PFSK-1 (cell line): ENCODE measurements at regions not wholly inside any gene's neighbourhood (a gene's known extent, or its start where the extent isn't known, plus 50 kb on each side); places are given as distances from the start of the nearest gene placed in this dataset.

Experiments used
- FOXP2 ChIP-seq: optimal IDR thresholded peaks from 2 replicates; pipeline ENCODE3; 2011; ENCODE audit warnings: borderline replicate concordance, control low read depth, inconsistent platforms; ENCODE audit not compliant: insufficient read depth; ENCODE audit errors: extremely low read length, extremely low read depth
- POLR2AphosphoS5 ChIP-seq: IDR thresholded peaks from 2 replicates; pipeline ENCODE4 v1.6.1; 2012; ENCODE audit warnings: low read depth, mild to moderate bottlenecking, control low read depth, low read length, moderate library complexity
- SIN3A ChIP-seq: IDR thresholded peaks from 2 replicates; pipeline ENCODE4 v1.6.1; 2012; ENCODE audit warnings: mild to moderate bottlenecking, low read length, moderate library complexity, borderline replicate concordance; ENCODE audit not compliant: insufficient read depth
- TAF1 ChIP-seq: IDR thresholded peaks from 2 replicates; pipeline ENCODE4 v1.6.1; 2012; ENCODE audit warnings: low read length, control low read depth, borderline replicate concordance; ENCODE audit not compliant: insufficient read depth
- TF ChIP-seq, protein P1 (sequence below), 2 experiments: IDR thresholded peaks; 2 replicates each; pipeline versions ENCODE4 v1.6.1 to v1.8.0; 2011 to 2012; ENCODE audit warnings: low read depth in 2 of 2, low read length in 2 of 2, control low read depth in 1 of 2, inconsistent platforms in 1 of 2, mild to moderate bottlenecking in 1 of 2, moderate library complexity in 1 of 2; ENCODE audit not compliant: insufficient read depth in 1 of 2

DNA sequence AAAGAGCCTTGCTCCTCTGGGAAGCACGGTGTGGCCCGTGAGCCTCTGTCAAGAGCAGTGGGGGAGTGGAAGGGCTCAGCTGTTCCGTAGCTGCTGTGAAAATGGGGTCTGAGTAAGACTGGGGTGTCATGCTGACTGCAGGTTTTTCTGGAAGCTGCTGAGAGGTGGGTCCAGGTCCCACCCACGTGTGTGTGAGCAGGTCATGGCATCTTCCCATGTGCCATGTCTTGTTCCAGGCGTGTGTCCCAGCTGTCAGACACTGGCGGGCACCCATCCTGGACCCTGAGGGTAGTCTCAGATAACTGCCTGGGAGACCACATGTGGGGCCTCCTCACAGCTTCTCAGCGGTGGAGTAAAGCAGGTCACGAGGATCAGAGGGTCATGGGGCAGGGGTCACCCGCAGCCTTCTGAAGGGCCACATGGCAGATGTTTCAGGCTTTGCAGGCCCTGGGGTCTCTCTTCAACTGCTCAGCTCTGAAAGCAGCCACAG is 92.9 kb downstream of the NPIPB11 start:
- TF ChIP-seq, protein P1, sequence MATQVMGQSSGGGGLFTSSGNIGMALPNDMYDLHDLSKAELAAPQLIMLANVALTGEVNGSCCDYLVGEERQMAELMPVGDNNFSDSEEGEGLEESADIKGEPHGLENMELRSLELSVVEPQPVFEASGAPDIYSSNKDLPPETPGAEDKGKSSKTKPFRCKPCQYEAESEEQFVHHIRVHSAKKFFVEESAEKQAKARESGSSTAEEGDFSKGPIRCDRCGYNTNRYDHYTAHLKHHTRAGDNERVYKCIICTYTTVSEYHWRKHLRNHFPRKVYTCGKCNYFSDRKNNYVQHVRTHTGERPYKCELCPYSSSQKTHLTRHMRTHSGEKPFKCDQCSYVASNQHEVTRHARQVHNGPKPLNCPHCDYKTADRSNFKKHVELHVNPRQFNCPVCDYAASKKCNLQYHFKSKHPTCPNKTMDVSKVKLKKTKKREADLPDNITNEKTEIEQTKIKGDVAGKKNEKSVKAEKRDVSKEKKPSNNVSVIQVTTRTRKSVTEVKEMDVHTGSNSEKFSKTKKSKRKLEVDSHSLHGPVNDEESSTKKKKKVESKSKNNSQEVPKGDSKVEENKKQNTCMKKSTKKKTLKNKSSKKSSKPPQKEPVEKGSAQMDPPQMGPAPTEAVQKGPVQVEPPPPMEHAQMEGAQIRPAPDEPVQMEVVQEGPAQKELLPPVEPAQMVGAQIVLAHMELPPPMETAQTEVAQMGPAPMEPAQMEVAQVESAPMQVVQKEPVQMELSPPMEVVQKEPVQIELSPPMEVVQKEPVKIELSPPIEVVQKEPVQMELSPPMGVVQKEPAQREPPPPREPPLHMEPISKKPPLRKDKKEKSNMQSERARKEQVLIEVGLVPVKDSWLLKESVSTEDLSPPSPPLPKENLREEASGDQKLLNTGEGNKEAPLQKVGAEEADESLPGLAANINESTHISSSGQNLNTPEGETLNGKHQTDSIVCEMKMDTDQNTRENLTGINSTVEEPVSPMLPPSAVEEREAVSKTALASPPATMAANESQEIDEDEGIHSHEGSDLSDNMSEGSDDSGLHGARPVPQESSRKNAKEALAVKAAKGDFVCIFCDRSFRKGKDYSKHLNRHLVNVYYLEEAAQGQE (IDR thresholded peaks at IDR 0.05; ENCODE audit: insufficient read depth in 1 of 2, low read depth in 2 of 2, low read length in 2 of 2) = no peak
- no peak for TF ChIP-seq SIN3A

GRCh38 chr16:29312835-29313558 is 93.5 kb downstream of the NPIPB11 start:
- no peak for TF ChIP-seq FOXP2
- no peak for TF ChIP-seq POLR2AphosphoS5
- TF ChIP-seq, protein P1 (IDR thresholded peaks at IDR 0.05; ENCODE audit: insufficient read depth in 1 of 2, low read depth in 2 of 2, low read length in 2 of 2) = no peak
- TF ChIP-seq SIN3A = no peak
- TF ChIP-seq TAF1 = no peak

DNA sequence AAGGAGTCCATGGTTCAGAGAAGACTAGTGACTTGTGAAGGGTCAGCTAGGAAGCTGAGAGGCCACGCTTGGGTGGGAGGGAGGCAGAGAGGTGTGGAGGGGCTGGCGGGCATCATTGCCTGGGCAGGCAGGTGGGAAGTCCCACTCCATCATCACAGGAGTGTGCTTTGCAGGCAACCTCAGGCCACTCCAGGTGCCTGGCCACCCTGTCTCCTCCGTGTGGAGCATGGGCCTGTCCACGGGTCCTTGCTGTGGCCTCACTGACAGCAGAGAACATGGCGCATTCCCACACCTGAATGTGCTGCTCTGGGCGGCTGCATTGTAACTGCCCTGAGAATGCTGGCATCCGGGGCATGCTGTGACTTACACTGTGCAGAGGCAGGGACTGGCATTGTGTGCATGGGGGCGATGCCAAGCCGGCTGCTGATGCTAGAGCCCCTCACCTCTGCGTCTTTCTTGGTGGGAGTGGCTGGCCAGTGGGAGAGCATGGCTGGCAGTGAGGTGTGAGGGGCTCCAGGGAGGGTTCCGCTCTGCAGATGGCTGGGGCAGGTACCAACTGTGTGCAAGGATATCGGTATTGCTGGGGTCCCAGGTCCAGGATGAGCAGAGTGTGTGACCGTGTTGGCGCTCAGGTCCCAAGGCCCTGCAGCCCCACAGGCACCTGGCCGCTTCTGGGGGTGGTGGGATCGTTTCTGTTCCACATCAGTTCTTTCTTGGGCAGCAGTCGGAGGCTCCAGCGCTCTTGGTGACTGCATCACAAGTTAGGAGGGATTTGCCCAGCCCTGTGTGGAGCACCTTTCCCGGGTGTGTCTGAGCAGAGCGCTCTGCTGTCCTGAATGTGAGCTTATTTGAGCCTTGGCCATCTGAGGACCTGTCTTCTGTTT is 94.8 kb downstream of the NPIPB11 start:
- TF ChIP-seq, protein P1 (IDR thresholded peaks at IDR 0.05; ENCODE audit: insufficient read depth in 1 of 2, low read depth in 2 of 2, low read length in 2 of 2) = no peak
- TF ChIP-seq SIN3A (no peak), FOXP2 (no peak)

- TF ChIP-seq SIN3A = no peak
- TF ChIP-seq POLR2AphosphoS5 = no peak
- TF ChIP-seq FOXP2 = no peak
- TF ChIP-seq, protein P1 (IDR thresholded peaks at IDR 0.05; ENCODE audit: insufficient read depth in 1 of 2, low read depth in 2 of 2, low read length in 2 of 2) = no peak
- no peak for TF ChIP-seq TAF1
Measured at GRCh38 chr16:29310852-29311314, 95.6 kb downstream of the NPIPB11 start.
